GM12874 (cell line): ENCODE measurements at regions not wholly inside any gene's neighbourhood (a gene's known extent, or its start where the extent isn't known, plus 50 kb on each side); places are given as distances from the start of the nearest gene placed in this dataset.

Experiments
- CTCF ChIP-seq: IDR thresholded peaks from 2 replicates; pipeline ENCODE4 v1.5.1; 2011; ENCODE audit warnings: low read depth, mild to moderate bottlenecking, control low read depth, low read length, moderate library complexity; ENCODE audit not compliant: insufficient read depth

GRCh38 chr2:64771737-64772136 lies 118.0 kb upstream of the SERTAD2 start:
- no peak for TF ChIP-seq CTCF

GRCh38 chr2:64773461-64774118 lies 119.9 kb upstream of the SERTAD2 start:
- no peak for TF ChIP-seq CTCF

- no peak for TF ChIP-seq CTCF
Observed at GRCh38 chr2:64777841-64778240, 124.1 kb upstream of the SERTAD2 start.

- no peak for TF ChIP-seq CTCF
Observed at GRCh38 chr2:64779117-64779690, 125.5 kb upstream of the SERTAD2 start.

GRCh38 chr2:64780041-64780440 lies 126.3 kb upstream of the SERTAD2 start:
- no peak for TF ChIP-seq CTCF

- TF ChIP-seq CTCF: no peak
Observed at GRCh38 chr2:64781711-64782390, 128.1 kb upstream of the SERTAD2 start.

- no peak for TF ChIP-seq CTCF
Observed at GRCh38 chr2:64784168-64785061, 130.7 kb upstream of the SERTAD2 start.
